Left lung (tissue), 4 donors: ENCODE measurements at regions not wholly inside any gene's neighbourhood (a gene's known extent, or its start where the extent isn't known, plus 50 kb on each side); places are given as distances from the start of the nearest gene placed in this dataset.

Experiments
- ATAC-seq: fragments of 200-7000 bp; cut with Tn5 transposase; one replicate; pipeline ENCODE4 v1.9.1; 2020; ENCODE audit warnings: moderate library complexity
- DNase-seq, 4 donors: peaks; one replicate each; pipeline ENCODE4 v3.0.0-alpha.2; 2013 to 2020
- H3K27ac ChIP-seq, 2 donors: fragments of 200-600 bp; sonication (generic) in 1 of 2; one replicate each; pipeline versions ENCODE4 v1.5.0 to v1.8.0; 2020 to 2021
- H3K27me3 ChIP-seq, 2 donors: fragments of 200-600 bp; sonication (generic) in 1 of 2; one replicate each; pipeline versions ENCODE4 v1.5.0 to v1.8.0; 2020 to 2021
- H3K36me3 ChIP-seq, 2 donors: fragments of 200-600 bp; sonication (generic) in 1 of 2; one replicate each; pipeline versions ENCODE4 v1.5.0 to v1.8.0; 2020 to 2021
- H3K4me1 ChIP-seq, 2 donors: fragments of 200-600 bp; one replicate each; pipeline ENCODE4 v1.8.0; 2021
- H3K4me3 ChIP-seq, 2 donors: fragments of 200-600 bp; sonication (generic) in 1 of 2; one replicate each; pipeline versions ENCODE4 v1.5.0 to v1.8.0; 2020 to 2021; ENCODE audit warnings: mild to moderate bottlenecking in 1 of 2
- H3K9me3 ChIP-seq, 2 donors: fragments of 200-600 bp; sonication (generic) in 1 of 2; one replicate each; pipeline versions ENCODE4 v1.5.0 to v1.8.0; 2020 to 2021
- CTCF ChIP-seq, 2 donors: fragments of 200-600 bp; sonication (generic) in 1 of 2; IDR thresholded peaks; one replicate each; pipeline versions ENCODE4 v1.5.0 to v1.8.0; 2021; ENCODE audit warnings: antibody characterized with exemption in 2 of 2
- intact Hi-C, 2 donors: fragments of 100-400 bp; cut with DNase I; formaldehyde crosslinking; loops; one replicate each; pipeline versions ENCODE4 v1.11.2 to v1.14.2; 2022
- donor health status: DM: no; HTN: yes; CAD: no.
- donor health status: DM: no; HTN: no; CAD: no.

DNA sequence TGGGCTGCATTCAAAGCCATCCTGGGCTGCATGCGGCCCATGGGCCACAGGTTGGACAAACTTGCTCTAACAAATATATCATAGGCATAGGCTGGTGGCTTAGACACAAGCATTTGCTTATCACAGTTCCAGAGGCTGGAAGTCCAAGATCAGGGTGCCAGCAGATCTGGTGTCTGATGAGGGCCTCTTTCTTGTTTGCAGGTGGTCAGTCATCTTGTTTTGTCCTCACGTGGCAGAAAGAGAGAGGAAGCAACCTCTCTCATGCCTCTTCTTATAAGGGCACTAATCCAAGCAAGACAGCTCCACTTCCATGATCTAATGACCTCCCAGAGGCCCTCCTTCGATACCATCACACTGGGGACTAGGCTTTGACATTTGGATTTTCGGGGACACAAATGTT, 238.7 kb upstream of the TNRC6C start:
- ATAC-seq, result no peak
- Histone ChIP-seq H3K27me3 (no peaks in the 10 kb centered on the region), H3K36me3 (no peaks in the 10 kb centered on the region), H3K27ac (no peak overlapping the region), H3K4me1 (no peaks in the 10 kb centered on the region), H3K9me3 (no peaks in the 10 kb centered on the region), H3K4me3 (no peak overlapping the region)
- intact Hi-C loops, result no loop called here
- no peak for TF ChIP-seq CTCF (IDR thresholded peaks at IDR 0.05)
- DNase-seq, result no peak

DNA sequence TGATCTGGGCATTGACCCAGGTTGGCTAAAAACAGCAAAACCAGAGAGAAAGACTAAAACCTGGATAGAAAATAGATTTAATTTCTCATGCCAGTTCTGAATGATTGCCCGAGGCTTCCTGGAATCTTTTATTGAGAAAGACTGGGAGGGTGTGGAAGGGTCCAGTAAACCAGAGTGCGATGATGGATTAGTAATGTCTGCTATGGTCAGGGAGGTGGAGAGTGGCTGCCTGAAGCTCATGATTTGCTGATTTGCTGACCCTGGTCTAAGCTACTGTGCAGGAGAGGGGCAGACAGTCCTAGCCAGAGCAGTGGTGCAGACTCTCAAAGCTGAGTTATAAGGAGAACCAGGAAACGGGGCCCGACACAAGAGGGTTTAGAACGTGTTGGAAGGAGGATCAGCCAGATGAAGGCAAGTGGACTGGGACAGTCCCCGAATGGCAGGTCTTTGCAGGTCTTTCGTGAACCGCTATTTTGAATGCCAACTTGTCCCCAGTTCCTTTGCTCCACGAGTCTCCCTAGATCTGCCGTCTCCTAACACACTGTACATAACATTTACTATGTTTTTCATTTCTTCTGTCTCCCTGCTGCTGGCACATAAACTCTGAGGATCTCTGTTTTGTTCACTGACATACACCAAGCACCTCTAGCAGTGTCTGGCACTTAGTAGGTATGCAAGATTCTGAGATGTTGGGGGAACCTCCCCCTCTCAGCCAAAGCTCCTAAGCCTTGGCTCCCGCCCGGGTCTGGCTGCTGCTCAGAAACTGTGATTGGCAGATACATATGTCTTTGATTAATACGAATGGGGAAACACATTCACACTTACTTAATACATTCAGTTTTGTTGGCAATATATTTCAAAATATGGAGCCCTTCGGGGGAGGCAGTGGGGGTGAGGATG, 237.3 kb upstream of the TNRC6C start:
- TF ChIP-seq CTCF (IDR thresholded peaks at IDR 0.05), result no peak
- Histone ChIP-seq H3K4me1 (no peaks in the 10 kb centered on the region), H3K4me3 (no peak overlapping the region), H3K36me3 (no peaks in the 10 kb centered on the region), H3K9me3 (no peaks in the 10 kb centered on the region), H3K27ac (no peak overlapping the region), H3K27me3 (no peaks in the 10 kb centered on the region)
- no peak for DNase-seq
- intact Hi-C loops, result no loop called here
- no peak for ATAC-seq

DNA sequence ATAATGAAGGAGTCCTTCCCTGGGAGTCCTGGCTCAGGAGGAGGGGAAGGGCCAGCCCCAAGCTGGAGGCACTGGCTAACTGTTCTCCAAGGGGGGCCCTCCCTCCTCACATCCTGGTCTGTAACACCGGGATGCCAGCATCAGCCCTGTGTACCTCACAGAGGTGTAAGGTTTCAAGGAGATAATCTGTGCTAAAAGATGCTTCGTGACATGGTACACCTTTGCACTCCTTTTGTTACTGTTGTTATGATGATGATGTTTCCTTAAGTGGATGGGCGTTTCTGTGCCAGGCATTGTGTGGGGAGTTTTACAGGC, 236.7 kb upstream of the TNRC6C start:
- intact Hi-C loops, result no loop called here
- ATAC-seq, result no peak
- no peak for TF ChIP-seq CTCF (IDR thresholded peaks at IDR 0.05)

GRCh38 chr17:77722366-77722765, 236.1 kb upstream of the TNRC6C start:
- H3K36me3 ChIP-seq, result no peaks in the 10 kb centered on the region
- H3K4me1 ChIP-seq, result no peaks in the 10 kb centered on the region
- no peak overlapping the region for H3K27ac ChIP-seq
- H3K4me3 ChIP-seq, result no peak overlapping the region
- intact Hi-C loops, result no loop called here
- ATAC-seq (no peak), DNase-seq (no peak)
- no peak for TF ChIP-seq CTCF (IDR thresholded peaks at IDR 0.05)
- no peaks in the 10 kb centered on the region for H3K9me3 ChIP-seq
- H3K27me3 ChIP-seq, result peaks cover 0 to 10% of the 10 kb centered on the region in 2 donors

More for the DNA sequence above, 236.7 kb upstream of the TNRC6C start:
- H3K36me3 ChIP-seq, result no peaks in the 10 kb centered on the region
- H3K4me3 ChIP-seq, result no peak overlapping the region
- H3K27me3 ChIP-seq, result peaks cover 0 to 5% of the 10 kb centered on the region in 2 donors
- no peak overlapping the region for H3K27ac ChIP-seq
- no peaks in the 10 kb centered on the region for H3K9me3 ChIP-seq
- no peak for DNase-seq
- no peaks in the 10 kb centered on the region for H3K4me1 ChIP-seq

DNA sequence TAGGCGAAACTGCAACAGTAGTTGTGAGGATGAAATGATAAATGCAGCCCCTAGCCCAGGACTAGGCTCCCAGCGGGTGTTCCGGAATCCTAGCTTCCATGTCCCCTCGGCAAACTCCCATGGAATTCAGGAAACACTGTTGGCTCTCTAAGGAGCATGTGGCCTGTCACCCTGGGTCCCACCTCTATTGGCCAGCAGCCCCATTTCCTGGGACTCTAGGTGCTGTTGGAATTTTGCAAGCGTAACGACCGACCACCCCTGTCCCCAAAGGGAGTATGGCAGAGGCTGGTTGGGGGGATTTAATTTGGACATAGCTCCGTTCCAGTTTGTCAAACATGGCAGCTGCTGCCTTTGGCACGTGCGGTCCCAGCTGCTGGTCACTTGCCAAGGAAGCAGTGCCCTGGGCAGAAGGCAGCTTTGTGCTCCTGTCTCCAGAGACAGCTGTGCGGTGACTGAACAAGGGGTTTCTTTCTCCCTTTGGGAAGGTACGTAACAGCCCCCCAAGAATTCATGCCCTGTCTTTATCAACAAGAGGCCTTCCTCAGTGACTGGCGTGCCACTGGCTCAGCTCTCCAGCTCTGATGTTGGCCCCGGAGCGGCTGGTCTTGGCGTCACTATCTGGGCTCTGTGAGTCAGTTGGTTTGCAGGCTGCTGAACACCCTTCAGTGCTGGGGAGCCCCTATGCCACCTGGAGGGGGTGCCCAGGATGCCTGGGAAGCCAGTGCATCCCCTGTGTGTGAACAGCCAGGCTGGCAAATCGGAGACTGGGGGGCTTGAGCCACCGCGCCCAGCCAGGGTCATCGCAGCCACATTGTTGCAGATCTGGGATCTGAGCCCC, 235.2 kb upstream of the TNRC6C start:
- Histone ChIP-seq H3K27me3 (peaks cover 0 to 10% of the 10 kb centered on the region in 2 donors), H3K4me3 (no peak overlapping the region), H3K9me3 (no peaks in the 10 kb centered on the region), H3K27ac (no peak overlapping the region), H3K36me3 (no peaks in the 10 kb centered on the region), H3K4me1 (no peaks in the 10 kb centered on the region)
- TF ChIP-seq CTCF (IDR thresholded peaks at IDR 0.05), result no peak
- intact Hi-C loops, result no loop called here
- DNase-seq (no peak), ATAC-seq (no peak)
